ENCODE measurements at regions not wholly inside any gene's neighbourhood (a gene's known extent, or its start where the extent isn't known, plus 50 kb on each side); places are given as distances from the start of the nearest gene placed in this dataset.

GRCh38 chr5:89840906-89841305, 568.6 kb downstream of the CETN3 start:
- H3K4me1 ChIP-seq, result no peaks in the 10 kb centered on the region
- H3K9me3 ChIP-seq, result no peaks in the 10 kb centered on the region
- no peaks in the 10 kb centered on the region for H3K27me3 ChIP-seq
- no peak overlapping the region for H3K4me3 ChIP-seq
- H3K27ac ChIP-seq, result no peak overlapping the region
- intact Hi-C loops (cut with DNase I; ENCODE audit: low total_unique reads), result no loop called here
- H3K36me3 ChIP-seq, result no peaks in the 10 kb centered on the region
- DNase-seq, result no peak
- TF ChIP-seq POLR2A (IDR thresholded peaks at IDR 0.05), result no peak
- TF ChIP-seq POLR2AphosphoS5 (IDR thresholded peaks at IDR 0.05), result no peak

- WGBS, 5 donors, result 50 to 63% (median 55%) methylated on average over 2 of the region's 2 CpGs
- Histone ChIP-seq H3K27ac (no peak overlapping the region), H3K27me3 (no peaks in the 10 kb centered on the region), H3K4me3 (no peak overlapping the region), H3K4me1 (no peaks in the 10 kb centered on the region), H3K36me3 (no peaks in the 10 kb centered on the region), H3K9me3 (no peaks in the 10 kb centered on the region)
- DNase-seq, result no peak
- TF ChIP-seq EP300 (IDR thresholded peaks at IDR 0.05) (no peak), POLR2AphosphoS5 (IDR thresholded peaks at IDR 0.05) (no peak), POLR2A (IDR thresholded peaks at IDR 0.05) (no peak), CTCF (IDR thresholded peaks at IDR 0.05) (no peak)
- intact Hi-C loops (cut with DNase I; ENCODE audit: low total_unique reads), result no loop called here
Observed at GRCh38 chr5:89830691-89831090, 578.9 kb downstream of the CETN3 start.

GRCh38 chr5:89827960-89828359, 581.6 kb downstream of the CETN3 start:
- WGBS, 5 donors, result 63 to 86% (median 80%) methylated on average over 6 of the region's 6 CpGs
- H3K27ac ChIP-seq, result no peak overlapping the region
- TF ChIP-seq EP300 (IDR thresholded peaks at IDR 0.05), result no peak

GRCh38 chr5:89827359-89827758, 582.2 kb downstream of the CETN3 start:
- Histone ChIP-seq H3K4me3 (peak overlapping the region in 1 of 4 donors; percentile 6), H3K4me1 (no peaks in the 10 kb centered on the region), H3K9me3 (no peaks in the 10 kb centered on the region), H3K27me3 (no peaks in the 10 kb centered on the region), H3K36me3 (no peaks in the 10 kb centered on the region), H3K27ac (no peak overlapping the region)
- intact Hi-C loops (cut with DNase I; ENCODE audit: low total_unique reads), result no loop called here
- no peak for TF ChIP-seq POLR2A (IDR thresholded peaks at IDR 0.05)
- no peak for TF ChIP-seq EP300 (IDR thresholded peaks at IDR 0.05)
- no peak for TF ChIP-seq CTCF (IDR thresholded peaks at IDR 0.05)
- TF ChIP-seq POLR2AphosphoS5 (IDR thresholded peaks at IDR 0.05), result no peak
- peak in 1 of 2 donors; percentile 12 for DNase-seq
- 75 to 86% (median 82%) methylated on average over 14 of the region's 14 CpGs for WGBS, 5 donors

More at GRCh38 chr5:89827960-89828359, 581.6 kb downstream of the CETN3 start:
- Histone ChIP-seq H3K9me3 (no peaks in the 10 kb centered on the region), H3K36me3 (no peaks in the 10 kb centered on the region), H3K4me3 (no peak overlapping the region), H3K27me3 (no peaks in the 10 kb centered on the region), H3K4me1 (no peaks in the 10 kb centered on the region)
- intact Hi-C loops (cut with DNase I; ENCODE audit: low total_unique reads), result no loop called here
- no peak for DNase-seq

GRCh38 chr5:89826938-89827337, 582.6 kb downstream of the CETN3 start:
- Histone ChIP-seq H3K9me3 (no peaks in the 10 kb centered on the region), H3K36me3 (no peaks in the 10 kb centered on the region), H3K4me1 (no peaks in the 10 kb centered on the region), H3K27me3 (no peaks in the 10 kb centered on the region), H3K27ac (no peak overlapping the region), H3K4me3 (no peak overlapping the region)
- no peak for DNase-seq
- intact Hi-C loops (cut with DNase I; ENCODE audit: low total_unique reads), result no loop called here
- TF ChIP-seq EP300 (IDR thresholded peaks at IDR 0.05) (no peak), CTCF (IDR thresholded peaks at IDR 0.05) (no peak), POLR2A (IDR thresholded peaks at IDR 0.05) (no peak), POLR2AphosphoS5 (IDR thresholded peaks at IDR 0.05) (no peak)
- 63 to 77% (median 76%) methylated on average over 8 of the region's 8 CpGs for WGBS, 5 donors

Data from stomach (tissue), 8 donors.